HG03196 (cell line): ENCODE measurements at regions not wholly inside any gene's neighbourhood (a gene's known extent, or its start where the extent isn't known, plus 50 kb on each side); places are given as distances from the start of the nearest gene placed in this dataset.
"Not testable (repeated sequence)": the region's sequence is repeated elsewhere in the genome, so short reads cannot be mapped to it uniquely, and the experiment has no call there.

Experiments used
- ATAC-seq: cut with Tn5 transposase; IDR thresholded peaks from one replicate; pipeline ENCODE4 v1.9.1; 2021; ENCODE audit not compliant: unreplicated experiment

GRCh38 chr12:105523164-105524057, 192.9 kb downstream of the C12orf75 start:
- ATAC-seq, result no peak

GRCh38 chr12:105524961-105525360, 194.5 kb downstream of the C12orf75 start:
- ATAC-seq, result no peak

GRCh38 chr12:105534068-105534467, 203.6 kb downstream of the C12orf75 start:
- ATAC-seq, result no peak

GRCh38 chr12:105535033-105535432, 204.5 kb downstream of the C12orf75 start:
- not testable (repeated sequence) for ATAC-seq

- ATAC-seq, result no peak
These were observed 208.4 kb downstream of the C12orf75 start for GRCh38 chr12:105538880-105539279.

GRCh38 chr12:105539735-105540134, 209.2 kb downstream of the C12orf75 start:
- ATAC-seq, result no peak

GRCh38 chr12:105547786-105548185, 217.3 kb downstream of the C12orf75 start:
- ATAC-seq, result no peak

- no peak for ATAC-seq
These were observed 218.1 kb downstream of the C12orf75 start for GRCh38 chr12:105548626-105549025.

GRCh38 chr12:105552056-105552455, 221.6 kb downstream of the C12orf75 start:
- ATAC-seq, result no peak

- ATAC-seq, result no peak
These were observed 223.8 kb downstream of the C12orf75 start for GRCh38 chr12:105554223-105554678.

- no peak for ATAC-seq
These were observed 224.4 kb downstream of the C12orf75 start for GRCh38 chr12:105554856-105555255.

- ATAC-seq, result no peak
These were observed 225.2 kb downstream of the C12orf75 start for GRCh38 chr12:105555556-105556295.

GRCh38 chr12:105559310-105559709, 228.8 kb downstream of the C12orf75 start:
- ATAC-seq, result no peak

GRCh38 chr12:105561546-105562198, 231.2 kb downstream of the C12orf75 start:
- ATAC-seq, result no peak

- ATAC-seq, result no peak
These were observed 231.9 kb downstream of the C12orf75 start for GRCh38 chr12:105562199-105562971.

- no peak for ATAC-seq
These were observed 236.6 kb downstream of the C12orf75 start for GRCh38 chr12:105567061-105567460.

- no peak for ATAC-seq
These were observed 239.4 kb downstream of the C12orf75 start for GRCh38 chr12:105569886-105570285.

- ATAC-seq, result no peak
These were observed 240.5 kb downstream of the C12orf75 start for GRCh38 chr12:105570944-105571343.

- ATAC-seq, result no peak
These were observed 243.1 kb downstream of the C12orf75 start for GRCh38 chr12:105573574-105573973.

- ATAC-seq, result no peak
These were observed 243.7 kb downstream of the C12orf75 start for GRCh38 chr12:105574056-105574715.
